Left ventricle myocardium inferior (tissue), 1 donor: ENCODE measurements at regions not wholly inside any gene's neighbourhood (a gene's known extent, or its start where the extent isn't known, plus 50 kb on each side); places are given as distances from the start of the nearest gene placed in this dataset.

Experiments
- DNase-seq: peaks from one replicate; pipeline ENCODE4 v3.0.0-alpha.2; 2020
- H3K27ac ChIP-seq: fragments of 200-600 bp; replicated peaks from 2 replicates; pipeline ENCODE4 v1.8.0; 2021
- H3K27me3 ChIP-seq: fragments of 200-600 bp; 2 replicates; pipeline ENCODE4 v1.8.0; 2021; ENCODE audit warnings: low read depth
- H3K36me3 ChIP-seq: fragments of 200-600 bp; 2 replicates; pipeline ENCODE4 v1.8.0; 2021
- H3K4me1 ChIP-seq: fragments of 200-600 bp; 2 replicates; pipeline ENCODE4 v1.8.0; 2021
- H3K4me3 ChIP-seq: fragments of 200-600 bp; 2 replicates; pipeline ENCODE4 v1.8.0; 2021; ENCODE audit warnings: mild to moderate bottlenecking, moderate library complexity
- H3K9me3 ChIP-seq: fragments of 200-600 bp; replicated peaks from 2 replicates; pipeline ENCODE4 v1.8.0; 2021
- CTCF ChIP-seq: fragments of 200-600 bp; IDR thresholded peaks from 2 replicates; pipeline ENCODE4 v1.8.0; 2021; ENCODE audit warnings: antibody characterized with exemption, mild to moderate bottlenecking, borderline replicate concordance
- intact Hi-C: fragments of 100-400 bp; cut with micrococcal nuclease; formaldehyde crosslinking; loops from one replicate; pipeline ENCODE4 v1.11.0; 2022
- donor health status: DM: no; HTN: yes; CAD: no; lungs with severe emphysema.

- H3K27ac ChIP-seq = no peak overlapping the region
- intact Hi-C loops = no loop called here
- H3K36me3 ChIP-seq = no peaks in the 10 kb centered on the region
- H3K9me3 ChIP-seq = no peaks in the 10 kb centered on the region
- TF ChIP-seq CTCF = no peak
- peaks cover 14% of the 10 kb centered on the region for H3K27me3 ChIP-seq
- no peak for DNase-seq
- no peaks in the 10 kb centered on the region for H3K4me1 ChIP-seq
- H3K4me3 ChIP-seq = no peak overlapping the region
Measured at GRCh38 chr11:13896981-13897353, 65.6 kb upstream of the SPON1 start.

GRCh38 chr11:13897646-13898276 lies 64.8 kb upstream of the SPON1 start:
- Histone ChIP-seq H3K36me3 (no peaks in the 10 kb centered on the region), H3K4me3 (no peak overlapping the region), H3K9me3 (no peaks in the 10 kb centered on the region), H3K4me1 (no peaks in the 10 kb centered on the region), H3K27ac (no peak overlapping the region), H3K27me3 (peaks cover 14% of the 10 kb centered on the region)
- intact Hi-C loops = no loop called here
- DNase-seq = no peak
- no peak for TF ChIP-seq CTCF

- Histone ChIP-seq H3K27me3 (peaks cover 14% of the 10 kb centered on the region), H3K36me3 (no peaks in the 10 kb centered on the region), H3K4me1 (no peaks in the 10 kb centered on the region), H3K4me3 (no peak overlapping the region), H3K27ac (no peak overlapping the region), H3K9me3 (no peaks in the 10 kb centered on the region)
- no peak for DNase-seq
- intact Hi-C loops = no loop called here
- TF ChIP-seq CTCF = no peak
Measured at GRCh38 chr11:13899603-13900002, 62.9 kb upstream of the SPON1 start.

GRCh38 chr11:13902523-13902922 lies 60.0 kb upstream of the SPON1 start:
- H3K36me3 ChIP-seq = no peaks in the 10 kb centered on the region
- H3K9me3 ChIP-seq = peaks cover 17% of the 10 kb centered on the region
- H3K4me3 ChIP-seq = no peak overlapping the region
- intact Hi-C loops = no loop called here
- TF ChIP-seq CTCF = no peak
- H3K27ac ChIP-seq = no peak overlapping the region
- H3K27me3 ChIP-seq = peaks cover 14% of the 10 kb centered on the region
- H3K4me1 ChIP-seq = no peaks in the 10 kb centered on the region
- peak; percentile 21 for DNase-seq

GRCh38 chr11:13905137-13905781 lies 57.3 kb upstream of the SPON1 start:
- Histone ChIP-seq H3K4me1 (no peaks in the 10 kb centered on the region), H3K4me3 (no peak overlapping the region), H3K36me3 (no peaks in the 10 kb centered on the region), H3K9me3 (peaks cover 43% of the 10 kb centered on the region), H3K27me3 (peaks cover 8% of the 10 kb centered on the region), H3K27ac (no peak overlapping the region)
- DNase-seq = no peak
- no peak for TF ChIP-seq CTCF
- intact Hi-C loops = no loop called here
